Upper lobe of right lung (tissue), 1 donor: ENCODE measurements at regions not wholly inside any gene's neighbourhood (a gene's known extent, or its start where the extent isn't known, plus 50 kb on each side); places are given as distances from the start of the nearest gene placed in this dataset.
"Not testable (repeated sequence)": the region's sequence is repeated elsewhere in the genome, so short reads cannot be mapped to it uniquely, and the experiment has no call there.

Experiments
- ATAC-seq: fragments of 200-7000 bp; cut with Tn5 transposase; one replicate; pipeline ENCODE4 v1.9.1; 2020; ENCODE audit warnings: mild to moderate bottlenecking, moderate library complexity
- DNase-seq: peaks from one replicate; pipeline ENCODE4 v3.0.0-alpha.2; 2020
- H3K27ac ChIP-seq: fragments of 200-600 bp; one replicate; pipeline ENCODE4 v1.8.0; 2022
- H3K27me3 ChIP-seq: fragments of 200-600 bp; one replicate; pipeline ENCODE4 v1.8.0; 2022; ENCODE audit warnings: mild to moderate bottlenecking
- H3K36me3 ChIP-seq: fragments of 200-600 bp; one replicate; pipeline ENCODE4 v1.8.0; 2022
- H3K4me1 ChIP-seq: fragments of 200-600 bp; one replicate; pipeline ENCODE4 v1.8.0; 2022
- H3K4me3 ChIP-seq: fragments of 200-600 bp; one replicate; pipeline ENCODE4 v1.8.0; 2022; ENCODE audit warnings: mild to moderate bottlenecking
- H3K9me3 ChIP-seq: fragments of 200-600 bp; one replicate; pipeline ENCODE4 v1.8.0; 2022
- CTCF ChIP-seq: fragments of 200-600 bp; IDR thresholded peaks from one replicate; pipeline ENCODE4 v1.8.0; 2022; ENCODE audit warnings: antibody characterized with exemption
- intact Hi-C: fragments of 100-400 bp; cut with DNase I; formaldehyde crosslinking; loops from one replicate; pipeline ENCODE4 v1.11.0; 2022
- donor health status: DM: no; HTN: yes; CAD: no; lungs with severe emphysema.

DNA sequence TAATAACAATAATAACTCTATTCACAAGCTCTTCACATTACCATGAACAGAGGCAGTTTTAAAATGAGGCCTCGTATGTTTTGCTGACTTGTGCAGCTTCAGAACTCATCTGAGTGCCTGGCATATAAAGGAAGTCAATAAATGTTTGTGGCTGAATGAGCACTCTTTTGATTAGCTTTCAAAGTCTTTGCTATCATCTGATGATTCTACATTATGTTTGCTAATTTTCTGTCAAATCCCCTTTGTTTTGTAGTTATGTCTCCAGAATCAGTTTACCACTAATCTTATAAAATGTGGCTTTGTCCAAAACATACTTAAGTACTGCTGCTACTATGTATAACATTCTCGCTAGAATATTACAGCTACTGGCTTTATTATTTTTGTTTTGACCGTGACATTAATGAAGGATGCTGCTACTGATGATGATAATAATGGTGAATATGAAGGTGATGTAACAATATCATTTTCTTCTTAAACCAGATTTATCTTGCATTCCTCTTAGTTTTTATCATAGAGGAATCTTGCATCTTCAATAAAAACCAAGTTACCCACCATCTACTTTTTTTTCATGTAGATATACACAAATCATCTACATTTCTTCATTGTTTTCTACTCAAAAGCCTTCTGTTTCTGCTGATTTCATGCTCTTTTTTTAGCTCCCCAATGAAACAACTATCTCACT lies 384.5 kb downstream of the NAF1 start:
- no peak overlapping the region for H3K4me3 ChIP-seq
- no peaks in the 10 kb centered on the region for H3K27me3 ChIP-seq
- H3K9me3 ChIP-seq: no peaks in the 10 kb centered on the region
- ATAC-seq: no peak
- no peak for DNase-seq
- TF ChIP-seq CTCF: no peak
- intact Hi-C loops: no loop called here
- H3K27ac ChIP-seq: no peak overlapping the region
- H3K4me1 ChIP-seq: no peaks in the 10 kb centered on the region
- no peaks in the 10 kb centered on the region for H3K36me3 ChIP-seq

DNA sequence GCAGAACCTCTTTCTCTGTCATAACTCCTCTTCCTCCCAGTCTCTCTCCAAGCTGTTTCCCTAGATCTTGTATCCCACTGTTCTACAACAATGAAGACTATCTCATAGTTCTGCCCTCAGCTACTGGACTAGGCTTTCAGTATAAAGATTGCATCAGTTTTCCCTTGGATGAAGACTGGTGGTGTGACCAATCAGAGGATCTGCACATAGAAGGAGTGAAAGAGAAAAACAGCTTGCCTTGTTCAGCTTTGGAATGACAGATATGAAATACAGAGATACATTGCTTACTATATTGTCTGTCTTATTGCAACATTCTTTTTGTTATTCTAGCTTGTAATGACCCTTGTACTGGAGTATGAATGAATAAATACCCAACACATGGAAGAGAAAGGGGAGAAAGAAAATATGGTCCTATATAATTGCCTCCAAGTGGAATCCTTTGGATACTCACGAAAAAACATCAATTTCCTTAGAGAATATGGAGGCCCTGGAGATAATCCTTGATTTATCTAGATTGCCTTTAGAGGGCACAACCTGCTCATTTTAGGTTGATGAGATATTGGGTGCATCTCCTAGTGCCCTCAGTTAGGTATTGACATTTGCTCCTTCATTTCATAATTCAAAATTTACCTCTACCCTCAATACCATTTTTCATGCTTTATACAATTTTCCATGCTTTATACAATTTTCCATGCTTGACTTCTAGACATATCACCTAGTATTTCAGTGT lies 395.8 kb downstream of the NAF1 start:
- no peaks in the 10 kb centered on the region for H3K27me3 ChIP-seq
- TF ChIP-seq CTCF: no peak
- intact Hi-C loops: no loop called here
- H3K4me1 ChIP-seq: no peaks in the 10 kb centered on the region
- no peak overlapping the region for H3K4me3 ChIP-seq
- ATAC-seq (no peak), DNase-seq (no peak)
- no peak overlapping the region for H3K27ac ChIP-seq
- H3K9me3 ChIP-seq: no peaks in the 10 kb centered on the region
- H3K36me3 ChIP-seq: no peaks in the 10 kb centered on the region

DNA sequence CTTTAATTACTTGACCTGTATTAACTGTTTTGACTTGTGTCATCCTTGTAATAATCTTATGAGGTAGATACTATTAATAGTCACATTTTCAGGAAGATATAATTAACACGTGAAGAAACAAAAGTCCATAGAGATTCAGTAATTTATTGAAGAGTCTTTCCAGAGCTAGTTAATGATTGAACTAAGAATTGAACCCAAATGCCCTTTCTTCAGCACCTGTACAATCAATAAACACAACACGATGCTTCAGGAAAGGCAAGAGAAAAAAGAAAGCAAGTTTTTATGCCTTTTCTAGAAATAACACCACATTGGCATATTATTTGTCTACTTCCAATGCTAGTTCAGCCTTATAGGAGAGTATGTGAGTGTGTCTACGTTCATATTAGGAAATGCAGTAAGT lies 399.6 kb downstream of the NAF1 start:
- no peak overlapping the region for H3K27ac ChIP-seq
- H3K36me3 ChIP-seq: no peaks in the 10 kb centered on the region
- no peaks in the 10 kb centered on the region for H3K27me3 ChIP-seq
- no peaks in the 10 kb centered on the region for H3K9me3 ChIP-seq
- H3K4me3 ChIP-seq: no peak overlapping the region
- DNase-seq: no peak
- H3K4me1 ChIP-seq: no peaks in the 10 kb centered on the region
- intact Hi-C loops: no loop called here
- ATAC-seq: no peak
- no peak for TF ChIP-seq CTCF

DNA sequence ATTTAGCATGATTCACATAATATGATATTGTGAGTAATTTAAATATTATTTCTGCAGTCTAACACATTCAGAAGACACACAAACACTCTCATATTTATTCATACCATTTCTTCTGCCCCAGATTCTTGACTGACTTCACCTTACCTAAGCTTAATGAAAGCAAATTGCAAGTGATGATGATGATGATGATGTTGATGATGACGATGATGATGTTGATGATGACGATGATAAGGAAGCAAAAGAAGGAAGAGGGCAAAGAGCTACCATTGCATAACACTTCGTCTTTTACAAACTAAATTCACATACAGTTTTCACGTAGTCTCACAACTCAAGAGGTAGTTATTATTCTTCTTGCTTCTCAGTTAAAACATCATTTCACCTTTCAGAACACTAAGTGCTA lies 404.7 kb downstream of the NAF1 start:
- no peak for ATAC-seq
- H3K27me3 ChIP-seq: no peaks in the 10 kb centered on the region
- intact Hi-C loops: no loop called here

GRCh38 chr4:162740228-162740627 lies 426.5 kb downstream of the NAF1 start:
- H3K27me3 ChIP-seq, H3K4me3 ChIP-seq, ATAC-seq, H3K27ac ChIP-seq, H3K4me1 ChIP-seq, intact Hi-C loops, H3K36me3 ChIP-seq, DNase-seq, H3K9me3 ChIP-seq: not testable (repeated sequence)

More for the DNA sequence above, 404.7 kb downstream of the NAF1 start:
- DNase-seq: no peak
- Histone ChIP-seq H3K4me3 (no peak overlapping the region), H3K9me3 (no peaks in the 10 kb centered on the region), H3K36me3 (no peaks in the 10 kb centered on the region), H3K4me1 (no peaks in the 10 kb centered on the region), H3K27ac (no peak overlapping the region)
- no peak for TF ChIP-seq CTCF

GRCh38 chr4:162739596-162739995 lies 427.1 kb downstream of the NAF1 start:
- intact Hi-C loops, H3K36me3 ChIP-seq, DNase-seq, ATAC-seq, H3K9me3 ChIP-seq, H3K4me1 ChIP-seq, H3K4me3 ChIP-seq, H3K27me3 ChIP-seq, H3K27ac ChIP-seq: not testable (repeated sequence)
